K562 (cell line): ENCODE measurements at regions not wholly inside any gene's neighbourhood (a gene's known extent, or its start where the extent isn't known, plus 50 kb on each side); places are given as distances from the start of the nearest gene placed in this dataset.

Experiments used
- ATAC-seq: fragments of 200-7000 bp; cut with Tn5 transposase; 3 replicates; pipeline ENCODE4 v1.9.1; 2020; ENCODE audit warnings: moderate library complexity
- BruUV-seq: library from RNA; stranded (reverse); fragments of 400-500 nt; replicated peaks from 2 replicates; lab custom pipeline; 2021; lab: Mats Ljungman, UMichigan
- CTCF ChIA-PET: fragments of 300-600 bp; formaldehyde crosslinking; extraction: SDS; loops from one replicate; lab custom pipeline; 2021; ENCODE audit warnings: low intra/inter-chr PET ratio; lab: Yijun Ruan, JAX
- POLR2A ChIA-PET: fragments of 300-600, 350-650 bp; sonication (Branson Sonifier 250); formaldehyde crosslinking; extraction: SDS; loops from one replicate; lab custom pipeline; 2021; ENCODE audit warnings: antibody characterized with exemption, inconsistent platforms; lab: Yijun Ruan, JAX
- DNase-seq, 4 experiments: peaks; one replicate each; pipeline versions ENCODE4 v3.0.0 to v3.0.0-alpha.2; 2011 to 2018; ENCODE audit warnings: low spot score in 3 of 4, mixed read lengths in 3 of 4; ENCODE audit errors: extremely low read depth in 1 of 4
- FAIRE-seq: peaks from 2 replicates; lab custom pipeline; 2011; peaks lifted over from hg19 to GRCh38; lab: Jason Lieb, UNC
- H2AFZ ChIP-seq: 2 replicates; pipeline ENCODE4 v1.6.0; 2011; ENCODE audit warnings: low read depth, low read length, control low read depth, inconsistent platforms
- H3K27ac ChIP-seq: fragments of 200-600 bp; 3 replicates; pipeline ENCODE4 v1.8.0; 2011; ENCODE audit warnings: low read depth, mild to moderate bottlenecking, control low read depth, inconsistent platforms, low read length, moderate library complexity, mixed read lengths; ENCODE audit errors: extremely low read depth
- H3K27me3 ChIP-seq, 2 experiments: fragments of 300-600 bp in 1 of 2; 2 replicates in 1 of 2; 3 replicates in 1 of 2; pipeline versions ENCODE4 v1.6.0 to v1.8.0; 2011; ENCODE audit warnings: inconsistent platforms in 2 of 2, low read length in 2 of 2, mild to moderate bottlenecking in 1 of 2, mixed read lengths in 1 of 2, moderate library complexity in 1 of 2; ENCODE audit not compliant: control insufficient read depth in 2 of 2, insufficient read depth in 2 of 2
- H3K36me3 ChIP-seq: fragments of 300-600 bp; 3 replicates; pipeline ENCODE4 v1.8.0; 2011; ENCODE audit warnings: mild to moderate bottlenecking, low read length, inconsistent platforms; ENCODE audit not compliant: control insufficient read depth, insufficient read depth
- H3K4me1 ChIP-seq, 2 experiments: fragments of 200-600 bp in 1 of 2; replicated peaks in 1 of 2; 2 replicates in 1 of 2; 3 replicates in 1 of 2; pipeline versions ENCODE4 v1.5.1 to v1.8.0; 2011; ENCODE audit warnings: inconsistent platforms in 2 of 2, low read length in 2 of 2, mild to moderate bottlenecking in 1 of 2, mixed read lengths in 1 of 2, moderate library complexity in 1 of 2; ENCODE audit not compliant: control insufficient read depth in 2 of 2, insufficient read depth in 2 of 2
- H3K4me2 ChIP-seq: 2 replicates; pipeline ENCODE4 v1.6.1; 2011; ENCODE audit warnings: low read length, control low read depth, inconsistent platforms, mixed read lengths; ENCODE audit not compliant: insufficient read depth
- H3K4me3 ChIP-seq: fragments of 200-600 bp; sonication (generic), shearing (Covaris generic); 2 replicates; pipeline ENCODE4 v1.5.1; 2016; ENCODE audit warnings: control low read depth, inconsistent platforms
- H3K79me2 ChIP-seq: fragments of 200-600 bp; 3 replicates; pipeline ENCODE4 v1.8.0; 2011; ENCODE audit warnings: low read length, inconsistent platforms; ENCODE audit not compliant: control insufficient read depth, insufficient read depth
- H3K9ac ChIP-seq, 2 experiments: 2 replicates each; pipeline versions ENCODE4 v1.6.0 to v1.6.1; 2011; ENCODE audit warnings: low read depth in 2 of 2, low read length in 2 of 2, control low read depth in 1 of 2, inconsistent platforms in 1 of 2, mild to moderate bottlenecking in 1 of 2, mixed read lengths in 1 of 2; ENCODE audit not compliant: insufficient read depth in 1 of 2
- H3K9me1 ChIP-seq: one replicate; pipeline ENCODE4 v1.6.0; 2011; ENCODE audit warnings: inconsistent platforms, mild to moderate bottlenecking, low read length, moderate library complexity; ENCODE audit not compliant: control insufficient read depth, insufficient read depth
- H3K9me3 ChIP-seq: replicated peaks from 2 replicates; pipeline ENCODE4 v1.5.1; 2011; ENCODE audit warnings: low read depth, low read length, inconsistent platforms; ENCODE audit not compliant: control insufficient read depth, insufficient read depth
- H4K20me1 ChIP-seq: replicated peaks from 2 replicates; pipeline ENCODE4 v1.6.1; 2011; ENCODE audit warnings: low read length, inconsistent platforms, mixed read lengths; ENCODE audit not compliant: control insufficient read depth, insufficient read depth
- CSDE1 ChIP-seq, 2 experiments: fragments of 450-650 bp; IDR thresholded peaks; 2 replicates each; pipeline ENCODE4 v1.6.1; 2016; ENCODE audit warnings: mild to moderate bottlenecking in 1 of 2
- GTF2F1 ChIP-seq: IDR thresholded peaks from 2 replicates; pipeline ENCODE4 v1.6.1; 2011; ENCODE audit warnings: low read depth, low read length, improper control_type of control experiment
- MAFF ChIP-seq: IDR thresholded peaks from 2 replicates; pipeline ENCODE4 v1.6.1; 2012; ENCODE audit warnings: low read length, improper control_type of control experiment
- PCBP2 ChIP-seq: fragments of 200-400 bp; formaldehyde crosslinking; IDR thresholded peaks from 2 replicates; pipeline ENCODE4 v1.6.1; 2018; ENCODE audit warnings: low read length, low read depth, mild to moderate bottlenecking, moderate library complexity; ENCODE audit not compliant: poor library complexity, severe bottlenecking
- PHF8 ChIP-seq: fragments of 200-600 bp; sonication (generic); IDR thresholded peaks from 2 replicates; pipeline ENCODE4 v1.6.1; 2012; ENCODE audit warnings: mixed run types, mild to moderate bottlenecking, inconsistent platforms, low read length, moderate library complexity, borderline replicate concordance
- RCOR1 ChIP-seq, 2 experiments: IDR thresholded peaks; 2 replicates each; pipeline ENCODE4 v1.6.1; 2012; ENCODE audit warnings: low read depth in 2 of 2, low read length in 2 of 2, borderline replicate concordance in 1 of 2, improper control_type of control experiment in 1 of 2
- TAF1 ChIP-seq: IDR thresholded peaks from 2 replicates; pipeline ENCODE4 v1.6.1; 2011; ENCODE audit warnings: mild to moderate bottlenecking, low read length, moderate library complexity; ENCODE audit not compliant: insufficient read depth, control insufficient read depth, severe bottlenecking; ENCODE audit errors: extremely low read depth
- ZNF696 ChIP-seq: fragments of 250-450 bp; sonication (Bioruptor Pico); conservative IDR thresholded peaks from 2 replicates; pipeline ENCODE4 v1.4.0; 2020; ENCODE audit warnings: mild to moderate bottlenecking, moderate library complexity
- in situ Hi-C: fragments of 300-500 bp; cut with MboI; formaldehyde crosslinking; loops from 4 replicates; pipeline ENCODE4 v1.15.0; 2018; ENCODE audit warnings: inconsistent platforms, mixed read lengths
- intact Hi-C: fragments of 100-400 bp; cut with micrococcal nuclease; formaldehyde crosslinking; loops from 2 replicates; pipeline ENCODE4 v1.14.2; 2022
- TF ChIP-seq, protein P1 (sequence below): fragments of 250-450 bp; sonication (Bioruptor Pico); IDR thresholded peaks from 2 replicates; pipeline ENCODE4 v1.5.1; 2021; ENCODE audit warnings: mild to moderate bottlenecking
- TF ChIP-seq, protein P2 (sequence below), 2 experiments: fragments of 450-650 bp in 1 of 2; sonication (generic) in 1 of 2; formaldehyde crosslinking in 1 of 2; IDR thresholded peaks; 2 replicates each; pipeline versions ENCODE4 v1.7.1 to v1.9.0; 2016 to 2022; ENCODE audit warnings: inconsistent platforms in 1 of 2, mild to moderate bottlenecking in 1 of 2, missing genetic modification reagents in 1 of 2

DNA sequence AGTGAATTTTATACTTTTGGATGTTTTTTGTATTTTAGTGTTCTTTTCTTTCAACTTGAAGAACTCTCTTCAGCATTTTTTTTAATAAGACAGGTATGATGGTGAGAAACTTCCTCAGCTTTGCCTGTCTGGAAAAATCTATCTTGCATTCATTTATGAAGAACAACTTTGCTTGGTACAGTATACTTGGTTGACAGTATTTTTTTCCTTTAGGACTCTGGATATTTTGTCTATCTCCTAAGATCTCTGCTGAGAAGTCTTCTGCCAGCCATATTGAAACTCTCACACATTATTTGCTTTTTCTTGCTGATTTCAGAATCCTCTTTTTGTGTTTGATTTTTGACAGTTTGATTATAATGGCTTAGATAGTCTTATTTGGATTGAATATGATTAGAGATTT lies 405.0 kb upstream of the GHITM start:
- ATAC-seq = no peak
- BruUV-seq = no TSS peak

More for the DNA sequence above, 405.0 kb upstream of the GHITM start:
- FAIRE-seq = no peak
- TF ChIP-seq, protein P1, sequence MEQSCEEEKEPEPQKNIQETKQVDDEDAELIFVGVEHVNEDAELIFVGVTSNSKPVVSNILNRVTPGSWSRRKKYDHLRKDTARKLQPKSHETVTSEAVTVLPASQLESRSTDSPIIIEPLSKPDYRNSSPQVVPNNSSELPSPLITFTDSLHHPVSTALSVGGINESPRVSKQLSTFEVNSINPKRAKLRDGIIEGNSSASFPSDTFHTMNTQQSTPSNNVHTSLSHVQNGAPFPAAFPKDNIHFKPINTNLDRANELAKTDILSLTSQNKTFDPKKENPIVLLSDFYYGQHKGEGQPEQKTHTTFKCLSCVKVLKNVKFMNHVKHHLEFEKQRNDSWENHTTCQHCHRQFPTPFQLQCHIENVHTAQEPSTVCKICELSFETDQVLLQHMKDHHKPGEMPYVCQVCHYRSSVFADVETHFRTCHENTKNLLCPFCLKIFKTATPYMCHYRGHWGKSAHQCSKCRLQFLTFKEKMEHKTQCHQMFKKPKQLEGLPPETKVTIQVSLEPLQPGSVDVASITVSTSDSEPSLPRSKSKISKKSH (CRISPR knock-in tag) = no peak
- no peak for TF ChIP-seq MAFF
- TF ChIP-seq TAF1 = no peak
- no peak for TF ChIP-seq PCBP2
- no peak for TF ChIP-seq CSDE1 (IDR thresholded peaks at IDR 0.05)
- no peak for TF ChIP-seq PHF8
- no peak for TF ChIP-seq GTF2F1
- TF ChIP-seq, protein P2, sequence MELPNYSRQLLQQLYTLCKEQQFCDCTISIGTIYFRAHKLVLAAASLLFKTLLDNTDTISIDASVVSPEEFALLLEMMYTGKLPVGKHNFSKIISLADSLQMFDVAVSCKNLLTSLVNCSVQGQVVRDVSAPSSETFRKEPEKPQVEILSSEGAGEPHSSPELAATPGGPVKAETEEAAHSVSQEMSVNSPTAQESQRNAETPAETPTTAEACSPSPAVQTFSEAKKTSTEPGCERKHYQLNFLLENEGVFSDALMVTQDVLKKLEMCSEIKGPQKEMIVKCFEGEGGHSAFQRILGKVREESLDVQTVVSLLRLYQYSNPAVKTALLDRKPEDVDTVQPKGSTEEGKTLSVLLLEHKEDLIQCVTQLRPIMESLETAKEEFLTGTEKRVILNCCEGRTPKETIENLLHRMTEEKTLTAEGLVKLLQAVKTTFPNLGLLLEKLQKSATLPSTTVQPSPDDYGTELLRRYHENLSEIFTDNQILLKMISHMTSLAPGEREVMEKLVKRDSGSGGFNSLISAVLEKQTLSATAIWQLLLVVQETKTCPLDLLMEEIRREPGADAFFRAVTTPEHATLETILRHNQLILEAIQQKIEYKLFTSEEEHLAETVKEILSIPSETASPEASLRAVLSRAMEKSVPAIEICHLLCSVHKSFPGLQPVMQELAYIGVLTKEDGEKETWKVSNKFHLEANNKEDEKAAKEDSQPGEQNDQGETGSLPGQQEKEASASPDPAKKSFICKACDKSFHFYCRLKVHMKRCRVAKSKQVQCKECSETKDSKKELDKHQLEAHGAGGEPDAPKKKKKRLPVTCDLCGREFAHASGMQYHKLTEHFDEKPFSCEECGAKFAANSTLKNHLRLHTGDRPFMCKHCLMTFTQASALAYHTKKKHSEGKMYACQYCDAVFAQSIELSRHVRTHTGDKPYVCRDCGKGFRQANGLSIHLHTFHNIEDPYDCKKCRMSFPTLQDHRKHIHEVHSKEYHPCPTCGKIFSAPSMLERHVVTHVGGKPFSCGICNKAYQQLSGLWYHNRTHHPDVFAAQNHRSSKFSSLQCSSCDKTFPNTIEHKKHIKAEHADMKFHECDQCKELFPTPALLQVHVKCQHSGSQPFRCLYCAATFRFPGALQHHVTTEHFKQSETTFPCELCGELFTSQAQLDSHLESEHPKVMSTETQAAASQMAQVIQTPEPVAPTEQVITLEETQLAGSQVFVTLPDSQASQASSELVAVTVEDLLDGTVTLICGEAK (IDR thresholded peaks at IDR 0.05) = no peak
- TF ChIP-seq, protein P2 (CRISPR knock-in tag; IDR thresholded peaks at IDR 0.05) = no peak
- TF ChIP-seq RCOR1 (IDR thresholded peaks at IDR 0.05; ENCODE audit: borderline replicate concordance in 1 of 2, low read depth in 2 of 2, low read length in 2 of 2) = no peak
- no peak for TF ChIP-seq ZNF696 (CRISPR knock-in tag)
- TF ChIP-seq, all 486 proteins: peak for 0
- intact Hi-C loops (no loop called here), in situ Hi-C loops (no loop called here)
- DNase-seq = no peak
- Histone ChIP-seq H2AFZ (no peak overlapping the region), H3K27ac (no peak overlapping the region), H3K9me3 (no peaks in the 10 kb centered on the region; the same call in 1 of the 2 replicates), H3K36me3 (no peaks in the 10 kb centered on the region), H3K9ac (no peak overlapping the region), H3K79me2 (no peaks in the 10 kb centered on the region), H4K20me1 (no peaks in the 10 kb centered on the region), H3K4me1 (no peaks in the 10 kb centered on the region), H3K4me3 (no peak overlapping the region), H3K9me1 (no peaks in the 10 kb centered on the region), H3K4me2 (no peak overlapping the region), H3K27me3 (no peaks in the 10 kb centered on the region)
- CTCF ChIA-PET = no interaction called here
- POLR2A ChIA-PET = no interaction called here
